ENCODE measurements at regions not wholly inside any gene's neighbourhood (a gene's known extent, or its start where the extent isn't known, plus 50 kb on each side); places are given as distances from the start of the nearest gene placed in this dataset.

- no peak for TF ChIP-seq SIN3A (IDR thresholded peaks at IDR 0.05; ENCODE audit: borderline replicate concordance, insufficient read depth, low read length)
- no peak for TF ChIP-seq TAF1 (IDR thresholded peaks at IDR 0.05; ENCODE audit: borderline replicate concordance, insufficient read depth, low read length)
- no peak for TF ChIP-seq FOXP2 (optimal IDR thresholded peaks at IDR 0.05; ENCODE audit: borderline replicate concordance, extremely low read depth, extremely low read length, insufficient read depth)
- no peak for TF ChIP-seq POLR2AphosphoS5 (IDR thresholded peaks at IDR 0.05; ENCODE audit: low read depth, low read length)
- no peak for TF ChIP-seq REST (IDR thresholded peaks at IDR 0.05; ENCODE audit: insufficient read depth in 1 of 2, low read depth in 2 of 2, low read length in 2 of 2)
These were observed 523.0 kb downstream of the PTPRC start for GRCh38 chr1:199161766-199162303.

- TF ChIP-seq TAF1 (IDR thresholded peaks at IDR 0.05; ENCODE audit: borderline replicate concordance, insufficient read depth, low read length) (no peak), REST (IDR thresholded peaks at IDR 0.05; ENCODE audit: insufficient read depth in 1 of 2, low read depth in 2 of 2, low read length in 2 of 2) (no peak), SIN3A (IDR thresholded peaks at IDR 0.05; ENCODE audit: borderline replicate concordance, insufficient read depth, low read length) (no peak), POLR2AphosphoS5 (IDR thresholded peaks at IDR 0.05; ENCODE audit: low read depth, low read length) (no peak), FOXP2 (optimal IDR thresholded peaks at IDR 0.05; ENCODE audit: borderline replicate concordance, extremely low read depth, extremely low read length, insufficient read depth) (no peak)
These were observed 524.4 kb downstream of the PTPRC start for GRCh38 chr1:199163267-199163666.

- no peak for TF ChIP-seq SIN3A (IDR thresholded peaks at IDR 0.05; ENCODE audit: borderline replicate concordance, insufficient read depth, low read length)
- TF ChIP-seq FOXP2 (optimal IDR thresholded peaks at IDR 0.05; ENCODE audit: borderline replicate concordance, extremely low read depth, extremely low read length, insufficient read depth) = no peak
- TF ChIP-seq REST (IDR thresholded peaks at IDR 0.05; ENCODE audit: insufficient read depth in 1 of 2, low read depth in 2 of 2, low read length in 2 of 2) = no peak
- TF ChIP-seq POLR2AphosphoS5 (IDR thresholded peaks at IDR 0.05; ENCODE audit: low read depth, low read length) = no peak
- no peak for TF ChIP-seq TAF1 (IDR thresholded peaks at IDR 0.05; ENCODE audit: borderline replicate concordance, insufficient read depth, low read length)
These were observed 524.8 kb downstream of the PTPRC start for GRCh38 chr1:199163670-199164069.

GRCh38 chr1:199167460-199167859, 528.6 kb downstream of the PTPRC start:
- TF ChIP-seq POLR2AphosphoS5 (IDR thresholded peaks at IDR 0.05; ENCODE audit: low read depth, low read length) = no peak
- no peak for TF ChIP-seq TAF1 (IDR thresholded peaks at IDR 0.05; ENCODE audit: borderline replicate concordance, insufficient read depth, low read length)
- no peak for TF ChIP-seq SIN3A (IDR thresholded peaks at IDR 0.05; ENCODE audit: borderline replicate concordance, insufficient read depth, low read length)
- TF ChIP-seq REST (IDR thresholded peaks at IDR 0.05; ENCODE audit: insufficient read depth in 1 of 2, low read depth in 2 of 2, low read length in 2 of 2) = no peak
- no peak for TF ChIP-seq FOXP2 (optimal IDR thresholded peaks at IDR 0.05; ENCODE audit: borderline replicate concordance, extremely low read depth, extremely low read length, insufficient read depth)

All from PFSK-1 (cell line).